ENCODE measurements at regions not wholly inside any gene's neighbourhood (a gene's known extent, or its start where the extent isn't known, plus 50 kb on each side); places are given as distances from the start of the nearest gene placed in this dataset.

DNA sequence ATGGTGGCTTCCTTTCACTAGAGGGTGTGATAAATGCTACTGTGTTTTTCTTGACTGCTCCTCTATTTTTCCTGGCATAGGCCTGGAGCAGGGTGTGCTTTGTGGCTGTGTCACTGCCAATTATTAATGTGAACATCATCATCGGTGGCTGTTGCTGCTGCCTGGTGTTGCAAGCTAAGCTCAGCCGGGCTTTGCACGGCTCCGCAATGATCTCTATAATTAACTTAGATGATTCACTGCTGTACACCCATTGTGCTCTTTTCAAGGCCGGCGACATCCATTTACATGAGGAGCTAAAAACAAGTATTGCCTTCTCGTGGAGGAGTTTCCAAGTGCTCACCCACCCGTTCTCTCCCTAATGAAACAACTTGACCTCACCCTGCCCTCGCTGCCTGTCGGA is 160.1 kb upstream of the IRX3 start:
- Histone ChIP-seq H3K9me2 (ENCODE audit: insufficient read depth) (no peaks in the 10 kb centered on the region), H4K20me1 (replicated peaks; ENCODE audit: insufficient read depth) (no peaks in the 10 kb centered on the region), H2AFZ (no peak overlapping the region), H3K79me2 (replicated peaks; ENCODE audit: insufficient read depth) (no peaks in the 10 kb centered on the region), H3K4me1 (ENCODE audit: insufficient read depth) (no peaks in the 10 kb centered on the region), H3K27me3 (ENCODE audit: insufficient read depth) (no peaks in the 10 kb centered on the region), H3K36me3 (ENCODE audit: insufficient read depth) (no peaks in the 10 kb centered on the region), H3F3A (replicated peaks; ENCODE audit: low read depth) (no peaks in the 10 kb centered on the region), H3K27ac (ENCODE audit: low read depth) (no peak overlapping the region), H3K4me2 (no peak overlapping the region), H3K4me3 (no peak overlapping the region)
- no peak overlapping the region for H3K4me3 Mint-ChIP-seq
- ATAC-seq = no peak
- peaks cover 4% of the 10 kb centered on the region; the same call in 2 of the 3 replicates for H3K4me1 Mint-ChIP-seq
- no peak overlapping the region for H3K27ac Mint-ChIP-seq
- peaks cover 5% of the 10 kb centered on the region for H3K27me3 Mint-ChIP-seq (ENCODE audit: insufficient read depth, low read depth, poor library complexity)
- TF ChIP-seq REST (IDR thresholded peaks at IDR 0.05; ENCODE audit: unreplicated experiment) (no peak), EZH2 (IDR thresholded peaks at IDR 0.05; ENCODE audit: low read depth, unreplicated experiment) (no peak), ZNF114 (CRISPR knock-in tag; IDR thresholded peaks at IDR 0.05) (no peak), JUNB (IDR thresholded peaks at IDR 0.05; ENCODE audit: unreplicated experiment) (no peak), POLR2AphosphoS5 (IDR thresholded peaks at IDR 0.05; ENCODE audit: low read depth) (no peak), NANOG (IDR thresholded peaks at IDR 0.05; ENCODE audit: borderline replicate concordance) (no peak), ZNF462 (CRISPR knock-in tag; IDR thresholded peaks at IDR 0.05) (no peak), STAT1 (IDR thresholded peaks at IDR 0.05; ENCODE audit: unreplicated experiment) (no peak), ZNF331 (CRISPR knock-in tag; IDR thresholded peaks at IDR 0.05; ENCODE audit: low read depth) (no peak), CREB1 (CRISPR knock-in tag; IDR thresholded peaks at IDR 0.05; ENCODE audit: low read depth) (no peak), EZH2phosphoT487 (IDR thresholded peaks at IDR 0.05; ENCODE audit: unreplicated experiment) (no peak), ETS1 (IDR thresholded peaks at IDR 0.05) (no peak)
- TF ChIP-seq, protein P1, sequence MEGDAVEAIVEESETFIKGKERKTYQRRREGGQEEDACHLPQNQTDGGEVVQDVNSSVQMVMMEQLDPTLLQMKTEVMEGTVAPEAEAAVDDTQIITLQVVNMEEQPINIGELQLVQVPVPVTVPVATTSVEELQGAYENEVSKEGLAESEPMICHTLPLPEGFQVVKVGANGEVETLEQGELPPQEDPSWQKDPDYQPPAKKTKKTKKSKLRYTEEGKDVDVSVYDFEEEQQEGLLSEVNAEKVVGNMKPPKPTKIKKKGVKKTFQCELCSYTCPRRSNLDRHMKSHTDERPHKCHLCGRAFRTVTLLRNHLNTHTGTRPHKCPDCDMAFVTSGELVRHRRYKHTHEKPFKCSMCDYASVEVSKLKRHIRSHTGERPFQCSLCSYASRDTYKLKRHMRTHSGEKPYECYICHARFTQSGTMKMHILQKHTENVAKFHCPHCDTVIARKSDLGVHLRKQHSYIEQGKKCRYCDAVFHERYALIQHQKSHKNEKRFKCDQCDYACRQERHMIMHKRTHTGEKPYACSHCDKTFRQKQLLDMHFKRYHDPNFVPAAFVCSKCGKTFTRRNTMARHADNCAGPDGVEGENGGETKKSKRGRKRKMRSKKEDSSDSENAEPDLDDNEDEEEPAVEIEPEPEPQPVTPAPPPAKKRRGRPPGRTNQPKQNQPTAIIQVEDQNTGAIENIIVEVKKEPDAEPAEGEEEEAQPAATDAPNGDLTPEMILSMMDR (conservative IDR thresholded peaks at IDR 0.05; ENCODE audit: low read depth in 2 of 2) = no peak
- peaks cover 8% of the 10 kb centered on the region; the same call in 2 of the 3 replicates for H3K9me3 Mint-ChIP-seq
- 0 out of 3 replicates have a peak, but pooled peaks cover 5% of the 10 kb centered on the region for H3K36me3 Mint-ChIP-seq (ENCODE audit: low read depth)
- no peak for DNase-seq (ENCODE audit: low spot score)
